Osteoblast (primary cell): ENCODE measurements at regions not wholly inside any gene's neighbourhood (a gene's known extent, or its start where the extent isn't known, plus 50 kb on each side); places are given as distances from the start of the nearest gene placed in this dataset.
"Not testable (repeated sequence)": the region's sequence is repeated elsewhere in the genome, so short reads cannot be mapped to it uniquely, and the experiment has no call there.

Experiments used
- DNase-seq: peaks from one replicate; pipeline ENCODE4 v3.0.0; 2011; ENCODE audit warnings: low spot score, mixed read lengths; ENCODE audit not compliant: insufficient read length; ENCODE audit errors: missing footprints
- H2AFZ ChIP-seq: 2 replicates; pipeline ENCODE4 v1.6.0; 2011; ENCODE audit warnings: mild to moderate bottlenecking, low read length
- H3K27ac ChIP-seq: 2 replicates; pipeline ENCODE4 v1.5.1; 2011; ENCODE audit warnings: mild to moderate bottlenecking, low read depth, low read length, moderate library complexity
- H3K27me3 ChIP-seq: 2 replicates; pipeline ENCODE4 v1.6.0; 2012; ENCODE audit warnings: mild to moderate bottlenecking, control low read depth, inconsistent platforms, low read length, moderate library complexity; ENCODE audit not compliant: insufficient read depth
- H3K36me3 ChIP-seq: 2 replicates; pipeline ENCODE4 v1.5.1; 2011; ENCODE audit warnings: mild to moderate bottlenecking, low read length, control low read depth, moderate library complexity; ENCODE audit not compliant: insufficient read depth
- H3K4me1 ChIP-seq: 2 replicates; pipeline ENCODE4 v1.5.1; 2011; ENCODE audit warnings: mild to moderate bottlenecking, low read length, control low read depth, moderate library complexity; ENCODE audit not compliant: insufficient read depth
- H3K4me2 ChIP-seq: 2 replicates; pipeline ENCODE4 v1.6.0; 2011; ENCODE audit warnings: mild to moderate bottlenecking, low read length; ENCODE audit not compliant: insufficient read depth
- H3K4me3 ChIP-seq: fragments of 200-600 bp; sonication (generic); 3 replicates; pipeline ENCODE4 v1.5.1; 2012; ENCODE audit warnings: mild to moderate bottlenecking, low read length, inconsistent platforms; ENCODE audit not compliant: insufficient read depth
- H3K79me2 ChIP-seq: 2 replicates; pipeline ENCODE4 v1.6.0; 2012; ENCODE audit warnings: mild to moderate bottlenecking, low read length, control low read depth, inconsistent platforms; ENCODE audit not compliant: insufficient read depth
- H3K9me3 ChIP-seq: 2 replicates; pipeline ENCODE4 v1.5.1; 2011; ENCODE audit warnings: low read depth, low read length, control low read depth
- H4K20me1 ChIP-seq: 2 replicates; pipeline ENCODE4 v1.6.0; 2012; ENCODE audit warnings: mild to moderate bottlenecking, low read length, control low read depth; ENCODE audit not compliant: insufficient read depth
- CTCF ChIP-seq: IDR thresholded peaks from 2 replicates; pipeline ENCODE4 v1.5.1; 2011; ENCODE audit warnings: mild to moderate bottlenecking, low read depth, low read length, moderate library complexity; ENCODE audit errors: extremely low read depth

- no peaks in the 10 kb centered on the region for H3K36me3 ChIP-seq
- H2AFZ ChIP-seq = no peak overlapping the region
- no peaks in the 10 kb centered on the region for H3K9me3 ChIP-seq
- H3K4me2 ChIP-seq = no peak overlapping the region
- no peaks in the 10 kb centered on the region for H3K4me1 ChIP-seq
- H4K20me1 ChIP-seq = no peaks in the 10 kb centered on the region
- DNase-seq = no peak
- no peak for TF ChIP-seq CTCF
- H3K27ac ChIP-seq = no peak overlapping the region
- H3K4me3 ChIP-seq = no peak overlapping the region
- no peaks in the 10 kb centered on the region for H3K79me2 ChIP-seq
- no peaks in the 10 kb centered on the region for H3K27me3 ChIP-seq
Observed at GRCh38 chr6:120935016-120935415, 399.3 kb downstream of the TBC1D32 start.

- not testable (repeated sequence) for H3K4me2 ChIP-seq, H3K27ac ChIP-seq, H3K9me3 ChIP-seq, H4K20me1 ChIP-seq, DNase-seq, H3K36me3 ChIP-seq, H3K4me1 ChIP-seq, H3K27me3 ChIP-seq, H3K4me3 ChIP-seq, H2AFZ ChIP-seq, H3K79me2 ChIP-seq
Observed at GRCh38 chr6:120931520-120932180, 402.6 kb downstream of the TBC1D32 start.

GRCh38 chr6:120930500-120930899, 403.8 kb downstream of the TBC1D32 start:
- not testable (repeated sequence) for H3K4me3 ChIP-seq, H3K9me3 ChIP-seq, H3K4me1 ChIP-seq, H2AFZ ChIP-seq, H3K36me3 ChIP-seq, H3K79me2 ChIP-seq, H3K4me2 ChIP-seq, H3K27me3 ChIP-seq, DNase-seq, H4K20me1 ChIP-seq, H3K27ac ChIP-seq

- no peaks in the 10 kb centered on the region for H3K79me2 ChIP-seq
- no peaks in the 10 kb centered on the region for H3K4me1 ChIP-seq
- DNase-seq = no peak
- no peaks in the 10 kb centered on the region for H3K9me3 ChIP-seq
- no peak overlapping the region for H3K4me3 ChIP-seq
- H3K36me3 ChIP-seq = no peaks in the 10 kb centered on the region
- H4K20me1 ChIP-seq = no peaks in the 10 kb centered on the region
- TF ChIP-seq CTCF = no peak
- H2AFZ ChIP-seq = no peak overlapping the region
- H3K4me2 ChIP-seq = no peak overlapping the region
- H3K27ac ChIP-seq = no peak overlapping the region
- no peaks in the 10 kb centered on the region for H3K27me3 ChIP-seq
Observed at GRCh38 chr6:120924214-120924613, 410.1 kb downstream of the TBC1D32 start.

GRCh38 chr6:120918137-120918536, 416.1 kb downstream of the TBC1D32 start:
- no peak overlapping the region for H3K4me3 ChIP-seq
- H2AFZ ChIP-seq = no peak overlapping the region
- no peak for DNase-seq
- no peaks in the 10 kb centered on the region for H3K36me3 ChIP-seq
- no peak overlapping the region for H3K4me2 ChIP-seq
- no peaks in the 10 kb centered on the region for H3K27me3 ChIP-seq
- no peak for TF ChIP-seq CTCF
- H4K20me1 ChIP-seq = no peaks in the 10 kb centered on the region
- no peaks in the 10 kb centered on the region for H3K79me2 ChIP-seq
- no peaks in the 10 kb centered on the region for H3K4me1 ChIP-seq
- no peak overlapping the region for H3K27ac ChIP-seq
- peaks cover 4% of the 10 kb centered on the region for H3K9me3 ChIP-seq
